Breast epithelium (tissue), 4 donors: ENCODE measurements at regions not wholly inside any gene's neighbourhood (a gene's known extent, or its start where the extent isn't known, plus 50 kb on each side); places are given as distances from the start of the nearest gene placed in this dataset.

Experiments
- DNase-seq, 2 donors: peaks; one replicate each; pipeline ENCODE4 v3.0.0-alpha.2; 2019; ENCODE audit warnings: low spot score in 2 of 2
- H3K27ac ChIP-seq, 2 donors: fragments of 200-600 bp; sonication (generic) in 1 of 2; one replicate each; pipeline ENCODE4 v1.5.1; 2016 to 2019; ENCODE audit warnings: mild to moderate bottlenecking in 1 of 2
- H3K27me3 ChIP-seq, 2 donors: fragments of 200-600 bp; sonication (generic) in 1 of 2; one replicate each; pipeline versions ENCODE4 v1.5.1 to v1.6.0; 2017 to 2019; ENCODE audit warnings: control low read depth in 1 of 2, mild to moderate bottlenecking in 1 of 2
- H3K36me3 ChIP-seq: fragments of 200-600 bp; one replicate; pipeline ENCODE4 v1.5.1; 2019
- H3K4me1 ChIP-seq, 2 donors: fragments of 200-600 bp; sonication (generic); one replicate each; pipeline ENCODE4 v1.5.1; 2016 to 2019; ENCODE audit warnings: control low read depth in 1 of 2
- H3K4me3 ChIP-seq, 3 donors: fragments of 200-600 bp; sonication (generic); 1 replicate in 2 of 3; 2 replicates in 1 of 3; pipeline ENCODE4 v1.5.1; 2016 to 2019; ENCODE audit warnings: mild to moderate bottlenecking in 3 of 3, moderate library complexity in 2 of 3
- H3K9me3 ChIP-seq, 2 donors: fragments of 200-600 bp; sonication (generic) in 1 of 2; one replicate each; pipeline ENCODE4 v1.5.1; 2016 to 2019; ENCODE audit warnings: control low read depth in 1 of 2
- POLR2A ChIP-seq: fragments of 450-650 bp; IDR thresholded peaks from one replicate; pipeline ENCODE4 v1.6.1; 2016; ENCODE audit warnings: antibody characterized with exemption, mild to moderate bottlenecking, moderate library complexity
- POLR2AphosphoS5 ChIP-seq, 3 donors: sonication (generic); formaldehyde crosslinking; IDR thresholded peaks; one replicate each; pipeline ENCODE4 v1.6.1; 2017; ENCODE audit warnings: antibody characterized with exemption in 3 of 3
- intact Hi-C: fragments of 100-400 bp; cut with DNase I; formaldehyde crosslinking; loops from one replicate; pipeline ENCODE4 v1.15.1; 2023; ENCODE audit warnings: low total_unique reads
- TF ChIP-seq, protein P1 (sequence below), 3 donors: fragments of 450-650 bp; IDR thresholded peaks; one replicate each; pipeline ENCODE4 v1.5.1; 2016 to 2017; ENCODE audit warnings: antibody characterized with exemption in 3 of 3, mild to moderate bottlenecking in 3 of 3, moderate library complexity in 3 of 3

DNA sequence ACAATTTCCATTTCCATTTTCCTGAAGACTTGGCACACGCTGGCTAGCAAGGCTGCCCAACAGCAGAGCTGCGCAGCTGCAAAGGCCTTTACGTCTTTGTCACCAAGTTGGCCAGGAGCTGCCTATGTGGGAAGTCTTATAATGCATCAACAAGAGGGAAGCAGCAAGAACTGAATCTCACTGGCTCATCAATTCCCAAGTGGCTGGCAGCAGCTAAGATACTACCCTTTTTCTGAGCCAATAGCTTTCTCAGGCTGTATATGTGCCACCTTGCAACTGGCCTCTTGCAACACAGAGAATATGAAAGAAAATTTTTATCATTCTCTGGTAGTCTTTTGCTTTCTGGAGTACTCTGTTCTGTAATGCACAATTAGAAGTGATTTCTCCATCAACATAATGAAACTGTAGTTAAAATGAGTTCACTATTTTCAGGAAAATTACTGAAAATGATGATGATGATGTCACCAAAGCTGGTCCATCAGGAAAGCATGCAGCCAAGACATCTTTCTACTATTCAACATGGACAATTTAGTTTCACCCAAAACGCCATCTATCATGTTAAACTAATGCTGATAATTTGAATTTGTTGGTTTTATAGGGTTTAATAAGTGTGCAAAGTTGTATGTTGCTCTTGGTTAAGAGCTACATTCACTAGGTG is 97.3 kb upstream of the FOXA2 start:
- Histone ChIP-seq H3K27me3 (peaks cover 0 to 13% of the 10 kb centered on the region in 2 donors), H3K36me3 (no peaks in the 10 kb centered on the region), H3K4me1 (no peaks in the 10 kb centered on the region), H3K9me3 (peaks cover 6 to 7% of the 10 kb centered on the region in 2 donors), H3K4me3 (no peak overlapping the region), H3K27ac (no peak overlapping the region)
- no peak for DNase-seq
- intact Hi-C loops: no loop called here
- TF ChIP-seq POLR2A: no peak
- TF ChIP-seq, protein P1, sequence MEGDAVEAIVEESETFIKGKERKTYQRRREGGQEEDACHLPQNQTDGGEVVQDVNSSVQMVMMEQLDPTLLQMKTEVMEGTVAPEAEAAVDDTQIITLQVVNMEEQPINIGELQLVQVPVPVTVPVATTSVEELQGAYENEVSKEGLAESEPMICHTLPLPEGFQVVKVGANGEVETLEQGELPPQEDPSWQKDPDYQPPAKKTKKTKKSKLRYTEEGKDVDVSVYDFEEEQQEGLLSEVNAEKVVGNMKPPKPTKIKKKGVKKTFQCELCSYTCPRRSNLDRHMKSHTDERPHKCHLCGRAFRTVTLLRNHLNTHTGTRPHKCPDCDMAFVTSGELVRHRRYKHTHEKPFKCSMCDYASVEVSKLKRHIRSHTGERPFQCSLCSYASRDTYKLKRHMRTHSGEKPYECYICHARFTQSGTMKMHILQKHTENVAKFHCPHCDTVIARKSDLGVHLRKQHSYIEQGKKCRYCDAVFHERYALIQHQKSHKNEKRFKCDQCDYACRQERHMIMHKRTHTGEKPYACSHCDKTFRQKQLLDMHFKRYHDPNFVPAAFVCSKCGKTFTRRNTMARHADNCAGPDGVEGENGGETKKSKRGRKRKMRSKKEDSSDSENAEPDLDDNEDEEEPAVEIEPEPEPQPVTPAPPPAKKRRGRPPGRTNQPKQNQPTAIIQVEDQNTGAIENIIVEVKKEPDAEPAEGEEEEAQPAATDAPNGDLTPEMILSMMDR (IDR thresholded peaks at IDR 0.05): no peak
- TF ChIP-seq POLR2AphosphoS5 (IDR thresholded peaks at IDR 0.05): no peak

DNA sequence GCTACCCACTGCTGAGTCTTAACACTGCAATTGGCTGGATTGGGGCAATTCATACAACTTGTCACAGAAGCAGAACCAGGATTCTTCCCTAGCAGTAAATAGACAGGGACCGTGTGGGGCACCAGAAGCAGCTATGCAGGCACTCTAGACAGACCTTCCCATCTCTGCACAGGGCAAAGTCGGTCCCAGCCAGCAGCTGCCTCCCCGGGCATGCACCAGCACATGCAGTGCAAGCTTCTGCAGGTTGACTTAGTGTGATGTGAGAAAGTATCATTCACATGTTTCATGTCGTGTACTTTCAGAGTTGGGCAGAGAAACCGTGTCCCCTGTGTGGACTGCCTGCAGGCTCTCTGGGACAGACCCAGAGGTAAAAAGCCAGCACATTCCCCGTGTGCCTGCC is 98.0 kb upstream of the FOXA2 start:
- Histone ChIP-seq H3K27ac (no peak overlapping the region), H3K9me3 (peaks cover 6 to 7% of the 10 kb centered on the region in 2 donors), H3K4me3 (no peak overlapping the region), H3K36me3 (no peaks in the 10 kb centered on the region), H3K4me1 (no peaks in the 10 kb centered on the region), H3K27me3 (peaks cover 0 to 13% of the 10 kb centered on the region in 2 donors)
- TF ChIP-seq, protein P1 (IDR thresholded peaks at IDR 0.05): no peak
- TF ChIP-seq POLR2A: no peak
- no peak for TF ChIP-seq POLR2AphosphoS5 (IDR thresholded peaks at IDR 0.05)
- intact Hi-C loops: no loop called here
- DNase-seq: no peak

DNA sequence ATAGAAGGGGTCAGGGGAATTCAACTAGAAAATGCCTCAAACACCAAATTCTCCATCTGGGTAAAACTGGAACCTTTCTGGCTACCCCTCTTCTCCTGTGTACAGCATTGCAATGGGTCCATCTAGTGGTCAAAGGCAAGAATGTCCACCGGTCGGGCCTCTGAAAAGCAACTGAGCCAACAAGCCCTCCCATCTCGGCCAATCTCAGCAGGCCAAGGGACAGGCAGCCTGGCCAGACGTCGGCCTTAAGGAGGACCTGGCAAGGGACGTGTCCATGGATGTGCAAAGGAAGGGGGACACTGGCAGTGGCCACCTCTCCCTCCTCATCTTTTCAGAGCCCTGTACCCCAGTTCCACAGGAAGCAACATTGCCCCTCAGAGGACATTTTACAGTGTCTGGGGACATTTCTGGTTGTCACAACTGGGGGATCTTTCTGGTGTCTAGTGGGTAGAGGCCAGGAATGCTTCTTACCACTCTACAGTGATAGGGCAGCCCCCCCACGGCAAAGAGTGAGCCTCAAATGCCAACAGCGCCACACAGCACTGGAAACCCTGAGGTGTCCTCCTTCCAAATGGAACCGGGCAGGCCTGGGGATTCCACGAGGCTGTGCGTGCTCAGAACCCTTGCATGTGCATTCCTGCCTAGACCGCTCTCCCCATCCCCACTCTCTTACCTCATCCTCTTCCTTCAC is 99.8 kb upstream of the FOXA2 start:
- H3K27ac ChIP-seq: no peak overlapping the region
- no peaks in the 10 kb centered on the region for H3K36me3 ChIP-seq
- H3K27me3 ChIP-seq: peaks cover 0 to 13% of the 10 kb centered on the region in 2 donors
- peak in 1 of 2 donors; percentile 38 for DNase-seq
- no peaks in the 10 kb centered on the region for H3K4me1 ChIP-seq
- TF ChIP-seq POLR2A (no peak), POLR2AphosphoS5 (IDR thresholded peaks at IDR 0.05) (no peak)
- TF ChIP-seq, protein P1 (IDR thresholded peaks at IDR 0.05): peak; percentile 55 to 86 (median 81)
- intact Hi-C loops: no loop called here
- no peak overlapping the region for H3K4me3 ChIP-seq
- no peaks in the 10 kb centered on the region for H3K9me3 ChIP-seq

DNA sequence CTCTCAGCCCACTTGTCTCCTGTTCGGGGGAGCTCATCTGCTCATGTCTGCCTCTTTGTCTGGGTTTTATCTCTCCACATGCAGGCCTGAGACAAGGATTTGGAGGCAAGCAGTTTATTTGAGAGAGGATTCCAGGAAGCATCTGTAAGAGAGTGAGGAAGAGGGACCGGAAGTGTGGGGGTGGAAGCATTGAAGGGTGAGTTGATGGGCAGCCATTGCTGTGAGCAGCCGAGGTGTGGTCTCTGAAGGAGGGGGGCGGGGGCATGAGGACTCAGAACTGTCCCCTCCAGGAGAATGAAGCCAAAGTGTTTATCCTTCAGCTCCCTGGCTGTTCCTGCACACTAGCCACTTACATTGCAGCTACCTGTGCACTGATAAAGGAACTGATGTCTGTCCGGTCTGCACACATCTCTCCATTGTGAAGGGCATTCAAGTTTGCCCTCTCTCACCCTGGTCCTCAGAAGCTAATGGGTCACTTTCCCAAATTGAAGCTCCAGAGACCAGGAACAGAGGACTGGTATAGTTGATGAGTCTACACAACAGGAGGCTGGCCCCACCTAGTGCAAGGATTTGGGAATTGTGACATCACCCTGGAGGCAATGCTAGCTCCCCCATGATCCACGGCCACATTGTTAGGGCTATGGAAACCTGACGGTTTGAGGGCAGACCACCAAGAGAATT is 100.5 kb upstream of the FOXA2 start:
- intact Hi-C loops: no loop called here
- Histone ChIP-seq H3K9me3 (no peaks in the 10 kb centered on the region), H3K4me3 (no peak overlapping the region), H3K27me3 (peaks cover 0 to 13% of the 10 kb centered on the region in 2 donors), H3K4me1 (no peaks in the 10 kb centered on the region), H3K27ac (no peak overlapping the region), H3K36me3 (no peaks in the 10 kb centered on the region)
- DNase-seq: no peak
- no peak for TF ChIP-seq POLR2AphosphoS5 (IDR thresholded peaks at IDR 0.05)
- TF ChIP-seq, protein P1 (IDR thresholded peaks at IDR 0.05): no peak
- no peak for TF ChIP-seq POLR2A

DNA sequence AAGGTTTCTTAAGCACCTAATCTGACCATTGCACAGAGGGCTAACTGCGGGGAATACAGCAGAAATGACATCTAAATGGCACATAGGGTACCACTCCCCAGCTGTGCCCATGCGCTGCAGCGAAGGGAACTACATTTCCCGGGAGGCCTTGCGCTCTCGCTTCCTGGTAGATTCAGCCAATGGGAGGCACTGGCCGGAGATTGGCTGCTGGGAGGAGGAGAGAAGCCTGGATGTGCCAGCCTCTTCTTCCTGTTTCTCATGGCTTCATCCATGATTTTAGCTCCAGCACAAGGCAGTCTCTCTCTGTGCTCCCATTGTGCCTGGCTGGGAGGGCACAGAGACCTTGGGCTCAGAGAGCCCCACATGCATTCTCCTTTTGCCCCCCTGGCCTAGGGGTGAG is 101.7 kb upstream of the FOXA2 start:
- DNase-seq: no peak
- intact Hi-C loops: no loop called here
- Histone ChIP-seq H3K27ac (no peak overlapping the region), H3K27me3 (peaks cover 0 to 13% of the 10 kb centered on the region in 2 donors), H3K9me3 (no peaks in the 10 kb centered on the region), H3K4me1 (no peaks in the 10 kb centered on the region), H3K4me3 (no peak overlapping the region), H3K36me3 (no peaks in the 10 kb centered on the region)
- TF ChIP-seq, protein P1 (IDR thresholded peaks at IDR 0.05): no peak
- TF ChIP-seq POLR2A (no peak), POLR2AphosphoS5 (IDR thresholded peaks at IDR 0.05) (no peak)
